K562 (cell line): ENCODE measurements at regions not wholly inside any gene's neighbourhood (a gene's known extent, or its start where the extent isn't known, plus 50 kb on each side); places are given as distances from the start of the nearest gene placed in this dataset.

Source experiments
- ATAC-seq: fragments of 200-7000 bp; cut with Tn5 transposase; 3 replicates; pipeline ENCODE4 v1.9.1; 2020; ENCODE audit warnings: moderate library complexity
- BruUV-seq: library from RNA; stranded (reverse); fragments of 400-500 nt; replicated peaks from 2 replicates; lab custom pipeline; 2021; lab: Mats Ljungman, UMichigan
- CTCF ChIA-PET: fragments of 300-600 bp; formaldehyde crosslinking; extraction: SDS; loops from one replicate; lab custom pipeline; 2021; ENCODE audit warnings: low intra/inter-chr PET ratio; lab: Yijun Ruan, JAX
- POLR2A ChIA-PET: fragments of 300-600, 350-650 bp; sonication (Branson Sonifier 250); formaldehyde crosslinking; extraction: SDS; loops from one replicate; lab custom pipeline; 2021; ENCODE audit warnings: antibody characterized with exemption, inconsistent platforms; lab: Yijun Ruan, JAX
- DNase-seq, 4 experiments: peaks; one replicate each; pipeline versions ENCODE4 v3.0.0 to v3.0.0-alpha.2; 2011 to 2018; ENCODE audit warnings: low spot score in 3 of 4, mixed read lengths in 3 of 4; ENCODE audit errors: extremely low read depth in 1 of 4
- FAIRE-seq: peaks from 2 replicates; lab custom pipeline; 2011; peaks lifted over from hg19 to GRCh38; lab: Jason Lieb, UNC
- H2AFZ ChIP-seq: 2 replicates; pipeline ENCODE4 v1.6.0; 2011; ENCODE audit warnings: low read depth, low read length, control low read depth, inconsistent platforms
- H3K27ac ChIP-seq: fragments of 200-600 bp; 3 replicates; pipeline ENCODE4 v1.8.0; 2011; ENCODE audit warnings: low read depth, mild to moderate bottlenecking, control low read depth, inconsistent platforms, low read length, moderate library complexity, mixed read lengths; ENCODE audit errors: extremely low read depth
- H3K27me3 ChIP-seq, 2 experiments: fragments of 300-600 bp in 1 of 2; 2 replicates in 1 of 2; 3 replicates in 1 of 2; pipeline versions ENCODE4 v1.6.0 to v1.8.0; 2011; ENCODE audit warnings: inconsistent platforms in 2 of 2, low read length in 2 of 2, mild to moderate bottlenecking in 1 of 2, mixed read lengths in 1 of 2, moderate library complexity in 1 of 2; ENCODE audit not compliant: control insufficient read depth in 2 of 2, insufficient read depth in 2 of 2
- H3K36me3 ChIP-seq: fragments of 300-600 bp; 3 replicates; pipeline ENCODE4 v1.8.0; 2011; ENCODE audit warnings: mild to moderate bottlenecking, low read length, inconsistent platforms; ENCODE audit not compliant: control insufficient read depth, insufficient read depth
- H3K4me1 ChIP-seq, 2 experiments: fragments of 200-600 bp in 1 of 2; replicated peaks in 1 of 2; 2 replicates in 1 of 2; 3 replicates in 1 of 2; pipeline versions ENCODE4 v1.5.1 to v1.8.0; 2011; ENCODE audit warnings: inconsistent platforms in 2 of 2, low read length in 2 of 2, mild to moderate bottlenecking in 1 of 2, mixed read lengths in 1 of 2, moderate library complexity in 1 of 2; ENCODE audit not compliant: control insufficient read depth in 2 of 2, insufficient read depth in 2 of 2
- H3K4me2 ChIP-seq: 2 replicates; pipeline ENCODE4 v1.6.1; 2011; ENCODE audit warnings: low read length, control low read depth, inconsistent platforms, mixed read lengths; ENCODE audit not compliant: insufficient read depth
- H3K4me3 ChIP-seq: fragments of 200-600 bp; sonication (generic), shearing (Covaris generic); 2 replicates; pipeline ENCODE4 v1.5.1; 2016; ENCODE audit warnings: control low read depth, inconsistent platforms
- H3K79me2 ChIP-seq: fragments of 200-600 bp; 3 replicates; pipeline ENCODE4 v1.8.0; 2011; ENCODE audit warnings: low read length, inconsistent platforms; ENCODE audit not compliant: control insufficient read depth, insufficient read depth
- H3K9ac ChIP-seq, 2 experiments: 2 replicates each; pipeline versions ENCODE4 v1.6.0 to v1.6.1; 2011; ENCODE audit warnings: low read depth in 2 of 2, low read length in 2 of 2, control low read depth in 1 of 2, inconsistent platforms in 1 of 2, mild to moderate bottlenecking in 1 of 2, mixed read lengths in 1 of 2; ENCODE audit not compliant: insufficient read depth in 1 of 2
- H3K9me1 ChIP-seq: one replicate; pipeline ENCODE4 v1.6.0; 2011; ENCODE audit warnings: inconsistent platforms, mild to moderate bottlenecking, low read length, moderate library complexity; ENCODE audit not compliant: control insufficient read depth, insufficient read depth
- H3K9me3 ChIP-seq: replicated peaks from 2 replicates; pipeline ENCODE4 v1.5.1; 2011; ENCODE audit warnings: low read depth, low read length, inconsistent platforms; ENCODE audit not compliant: control insufficient read depth, insufficient read depth
- H4K20me1 ChIP-seq: replicated peaks from 2 replicates; pipeline ENCODE4 v1.6.1; 2011; ENCODE audit warnings: low read length, inconsistent platforms, mixed read lengths; ENCODE audit not compliant: control insufficient read depth, insufficient read depth
- ARID3A ChIP-seq: IDR thresholded peaks from 2 replicates; pipeline ENCODE4 v1.6.1; 2012; ENCODE audit warnings: low read depth, low read length, improper control_type of control experiment, borderline replicate concordance
- ARNT ChIP-seq, 2 experiments: fragments of 450-650 bp; IDR thresholded peaks; 2 replicates each; pipeline ENCODE4 v1.6.1; 2016; ENCODE audit warnings: mild to moderate bottlenecking in 1 of 2
- EWSR1 ChIP-seq: fragments of 450-650 bp; IDR thresholded peaks from 2 replicates; pipeline ENCODE4 v1.6.1; 2018; ENCODE audit warnings: borderline replicate concordance, mild to moderate bottlenecking, low read depth, moderate library complexity; ENCODE audit not compliant: partially characterized antibody
- GABPB1 ChIP-seq: sonication (generic); formaldehyde crosslinking; IDR thresholded peaks from 2 replicates; pipeline ENCODE4 v1.8.0; 2022; ENCODE audit warnings: mild to moderate bottlenecking, missing genetic modification reagents
- KLF16 ChIP-seq: IDR thresholded peaks from 2 replicates; pipeline ENCODE4 v1.6.1; 2016; ENCODE audit warnings: antibody characterized with exemption
- MIER1 ChIP-seq: fragments of 450-650 bp; IDR thresholded peaks from 2 replicates; pipeline ENCODE4 v1.6.1; 2016; ENCODE audit warnings: antibody characterized with exemption, mild to moderate bottlenecking, low read depth
- NR2C2 ChIP-seq, 2 experiments: fragments of 200-800 bp in 1 of 2; sonication (Bioruptor generic) in 1 of 2; sonication (generic) in 1 of 2; formaldehyde crosslinking in 1 of 2; IDR thresholded peaks; 2 replicates each; pipeline versions ENCODE4 v1.6.1 to v1.8.0; 2016 to 2022; ENCODE audit warnings: mild to moderate bottlenecking in 1 of 2, missing compliant biosample characterization in 1 of 2, missing genetic modification characterization in 1 of 2, missing genetic modification reagents in 1 of 2
- PHTF2 ChIP-seq: fragments of 250-450 bp; sonication (Bioruptor Pico); IDR thresholded peaks from 2 replicates; pipeline ENCODE4 v1.5.0; 2021; ENCODE audit warnings: mild to moderate bottlenecking
- RB1 ChIP-seq: fragments of 450-650 bp; IDR thresholded peaks from 2 replicates; pipeline ENCODE4 v1.6.1; 2017; ENCODE audit warnings: low read depth, mild to moderate bottlenecking
- TCF15 ChIP-seq: fragments of 250-450 bp; sonication (Bioruptor Pico); IDR thresholded peaks from 2 replicates; pipeline ENCODE4 v1.8.0; 2022; ENCODE audit warnings: moderate library complexity, mild to moderate bottlenecking, inconsistent platforms
- TCFL5 ChIP-seq: fragments of 250-450 bp; sonication (Bioruptor Pico); conservative IDR thresholded peaks from 2 replicates; pipeline ENCODE4 v1.6.1; 2021; ENCODE audit warnings: mild to moderate bottlenecking, moderate library complexity, matching md5 sums
- TEAD4 ChIP-seq, 2 experiments: sonication (generic) in 1 of 2; formaldehyde crosslinking in 1 of 2; IDR thresholded peaks; 2 replicates each; pipeline versions ENCODE4 v1.6.1 to v1.8.0; 2012 to 2022; ENCODE audit warnings: borderline replicate concordance in 1 of 2, inconsistent platforms in 1 of 2, low read length in 1 of 2, mild to moderate bottlenecking in 1 of 2, missing genetic modification reagents in 1 of 2
- TRIM24 ChIP-seq, 2 experiments: fragments of 450-650 bp; IDR thresholded peaks; 2 replicates each; pipeline ENCODE4 v1.6.1; 2016
- ZBTB33 ChIP-seq: sonication (generic); formaldehyde crosslinking; IDR thresholded peaks from 2 replicates; pipeline ENCODE4 v1.8.1; 2023; ENCODE audit warnings: mild to moderate bottlenecking, missing genetic modification reagents
- ZNF146 ChIP-seq: IDR thresholded peaks from one replicate; pipeline ENCODE4 v1.6.1; 2018; ENCODE audit warnings: missing compliant biosample characterization; ENCODE audit not compliant: unreplicated experiment
- ZNF280A ChIP-seq: fragments of 450-650 bp; IDR thresholded peaks from 2 replicates; pipeline ENCODE4 v1.6.1; 2018; ENCODE audit warnings: mild to moderate bottlenecking, low read depth; ENCODE audit not compliant: partially characterized antibody
- WGBS: fragments of 100-300 bp; shearing (Covaris generic); methylation state at CpG from one replicate; pipeline ENCODE4 v1.1.6; 2016; ENCODE audit warnings: low coverage, mixed read lengths; ENCODE audit not compliant: insufficient coverage; ENCODE audit errors: missing lambda C conversion rate; 5-methylcytosine and 5-hydroxymethylcytosine counted together
- in situ Hi-C: fragments of 300-500 bp; cut with MboI; formaldehyde crosslinking; loops from 4 replicates; pipeline ENCODE4 v1.15.0; 2018; ENCODE audit warnings: inconsistent platforms, mixed read lengths
- intact Hi-C: fragments of 100-400 bp; cut with micrococcal nuclease; formaldehyde crosslinking; loops from 2 replicates; pipeline ENCODE4 v1.14.2; 2022
- TF ChIP-seq, protein P1 (sequence below): IDR thresholded peaks from 2 replicates; pipeline ENCODE4 v1.6.1; 2011; ENCODE audit not compliant: insufficient read length; ENCODE audit errors: extremely low read depth

GRCh38 chr17:72345536-72345935 is 224.7 kb downstream of the SOX9 start:
- H3K9ac ChIP-seq: no peak overlapping the region
- H3K79me2 ChIP-seq: no peaks in the 10 kb centered on the region
- no peak overlapping the region for H3K4me2 ChIP-seq
- H4K20me1 ChIP-seq: no peaks in the 10 kb centered on the region
- no peaks in the 10 kb centered on the region for H3K9me3 ChIP-seq
- intact Hi-C loops: no loop called here
- FAIRE-seq (no peak), DNase-seq (no peak), ATAC-seq (no peak)
- H3K4me1 ChIP-seq: no peaks in the 10 kb centered on the region
- BruUV-seq: no TSS peak
- no peaks in the 10 kb centered on the region for H3K9me1 ChIP-seq
- in situ Hi-C loops: no loop called here
- CTCF ChIA-PET: no interaction called here
- 0% methylated on average over 5 of the region's 5 CpGs for WGBS
- peaks cover 0 to 9% of the 10 kb centered on the region in 2 experiments; a peak in 2 of 5 replicates for H3K27me3 ChIP-seq
- TF ChIP-seq TCF15 (CRISPR knock-in tag) (no peak), ARNT (IDR thresholded peaks at IDR 0.05) (no peak), ARID3A (no peak), TEAD4 (IDR thresholded peaks at IDR 0.05; ENCODE audit: low read length) (no peak), TEAD4 (CRISPR knock-in tag; IDR thresholded peaks at IDR 0.05; ENCODE audit: borderline replicate concordance) (no peak), ZNF146 (CRISPR knock-in tag) (no peak), TRIM24 (IDR thresholded peaks at IDR 0.05) (no peak), ZBTB33 (no peak), GABPB1 (no peak), PHTF2 (CRISPR knock-in tag) (no peak), NR2C2 (CRISPR knock-in tag; IDR thresholded peaks at IDR 0.05) (no peak), NR2C2 (tag; IDR thresholded peaks at IDR 0.05) (no peak), TCFL5 (CRISPR knock-in tag) (no peak), ZNF280A (no peak), KLF16 (no peak), EWSR1 (no peak), MIER1 (no peak), RB1 (no peak)
- TF ChIP-seq, protein P1, sequence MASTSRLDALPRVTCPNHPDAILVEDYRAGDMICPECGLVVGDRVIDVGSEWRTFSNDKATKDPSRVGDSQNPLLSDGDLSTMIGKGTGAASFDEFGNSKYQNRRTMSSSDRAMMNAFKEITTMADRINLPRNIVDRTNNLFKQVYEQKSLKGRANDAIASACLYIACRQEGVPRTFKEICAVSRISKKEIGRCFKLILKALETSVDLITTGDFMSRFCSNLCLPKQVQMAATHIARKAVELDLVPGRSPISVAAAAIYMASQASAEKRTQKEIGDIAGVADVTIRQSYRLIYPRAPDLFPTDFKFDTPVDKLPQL: no peak
- H2AFZ ChIP-seq: no peak overlapping the region
- no peaks in the 10 kb centered on the region for H3K36me3 ChIP-seq
- H3K4me3 ChIP-seq: no peak overlapping the region
- H3K27ac ChIP-seq: no peak overlapping the region
- POLR2A ChIA-PET: interaction anchor here (0.6 kb wide), 1 partner anchor 29 kb away, joined by 3 read pairs; no protein-coding TSS in a partner anchor
